ACC112 (cell line): ENCODE measurements at regions not wholly inside any gene's neighbourhood (a gene's known extent, or its start where the extent isn't known, plus 50 kb on each side); places are given as distances from the start of the nearest gene placed in this dataset.
"Not testable (repeated sequence)": the region's sequence is repeated elsewhere in the genome, so short reads cannot be mapped to it uniquely, and the experiment has no call there.

Source experiments
- H2AFZ ChIP-seq: fragments of 200-600 bp; sonication (generic); one replicate; pipeline ENCODE4 v1.6.0; 2017; ENCODE audit warnings: antibody characterized with exemption, low read length; ENCODE audit not compliant: unreplicated experiment
- H3K27ac ChIP-seq: fragments of 200-600 bp; sonication (generic); 2 replicates; pipeline ENCODE4 v1.5.1; 2014; ENCODE audit warnings: low read depth, mild to moderate bottlenecking, antibody characterized with exemption, low read length, moderate library complexity
- H3K27me3 ChIP-seq: fragments of 200-600 bp; sonication (generic); 2 replicates; pipeline ENCODE4 v1.6.1; 2014; ENCODE audit warnings: mild to moderate bottlenecking, antibody characterized with exemption, low read length, moderate library complexity, mixed read lengths; ENCODE audit not compliant: insufficient read depth
- H3K36me3 ChIP-seq: fragments of 200-600 bp; sonication (generic); 2 replicates; pipeline ENCODE4 v1.6.1; 2016; ENCODE audit warnings: mild to moderate bottlenecking, antibody characterized with exemption, low read length, moderate library complexity, mixed read lengths; ENCODE audit not compliant: insufficient read depth
- H3K4me1 ChIP-seq: fragments of 200-600 bp; sonication (generic); one replicate; pipeline ENCODE4 v1.6.1; 2016; ENCODE audit warnings: low read length, mixed read lengths; ENCODE audit not compliant: insufficient read depth, unreplicated experiment, control insufficient read depth
- H3K4me3 ChIP-seq: fragments of 200-600 bp; sonication (generic); 2 replicates; pipeline ENCODE4 v1.5.1; 2014; ENCODE audit warnings: mild to moderate bottlenecking, low read depth, low read length
- H3K79me2 ChIP-seq: fragments of 200-600 bp; sonication (generic); one replicate; pipeline ENCODE4 v1.6.0; 2016; ENCODE audit warnings: low read length; ENCODE audit not compliant: control insufficient read depth, unreplicated experiment, insufficient read depth

GRCh38 chr4:33923469-33923868, 2320.8 kb downstream of the ARAP2 start:
- Histone ChIP-seq H3K79me2 (no peaks in the 10 kb centered on the region), H2AFZ (peak overlapping the region; percentile 6), H3K27ac (no peak overlapping the region), H3K4me3 (no peak overlapping the region), H3K27me3 (no peaks in the 10 kb centered on the region), H3K36me3 (no peaks in the 10 kb centered on the region), H3K4me1 (no peaks in the 10 kb centered on the region)

DNA sequence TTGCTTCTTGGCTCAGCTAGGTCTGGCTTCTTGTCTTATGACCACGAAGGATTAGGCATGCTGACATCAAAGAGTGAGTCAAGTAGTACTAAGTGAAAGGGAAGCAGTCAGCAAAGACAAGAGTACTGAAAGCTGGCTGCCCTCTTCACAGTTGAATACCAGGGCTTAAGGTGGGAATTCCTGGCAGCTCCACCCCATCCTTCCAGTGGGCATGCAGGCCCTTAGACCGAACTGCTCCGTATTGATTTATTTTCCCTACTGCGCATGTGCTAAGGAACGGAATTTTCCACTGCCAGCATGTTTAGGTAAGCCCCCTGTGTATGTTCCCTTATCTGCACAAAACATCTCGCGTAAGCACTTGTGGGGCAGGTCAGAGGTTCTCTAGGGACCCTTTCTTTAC, 2320.1 kb downstream of the ARAP2 start:
- Histone ChIP-seq H2AFZ (no peak overlapping the region), H3K79me2 (no peaks in the 10 kb centered on the region), H3K27ac (no peak overlapping the region), H3K4me3 (no peak overlapping the region), H3K4me1 (no peaks in the 10 kb centered on the region), H3K27me3 (no peaks in the 10 kb centered on the region), H3K36me3 (no peaks in the 10 kb centered on the region)

GRCh38 chr4:33924811-33925210, 2319.5 kb downstream of the ARAP2 start:
- H3K36me3 ChIP-seq: no peaks in the 10 kb centered on the region
- H3K27me3 ChIP-seq: no peaks in the 10 kb centered on the region
- H3K4me3 ChIP-seq: no peak overlapping the region
- H3K79me2 ChIP-seq: no peaks in the 10 kb centered on the region
- no peak overlapping the region for H2AFZ ChIP-seq
- H3K27ac ChIP-seq: no peak overlapping the region
- H3K4me1 ChIP-seq: no peaks in the 10 kb centered on the region

DNA sequence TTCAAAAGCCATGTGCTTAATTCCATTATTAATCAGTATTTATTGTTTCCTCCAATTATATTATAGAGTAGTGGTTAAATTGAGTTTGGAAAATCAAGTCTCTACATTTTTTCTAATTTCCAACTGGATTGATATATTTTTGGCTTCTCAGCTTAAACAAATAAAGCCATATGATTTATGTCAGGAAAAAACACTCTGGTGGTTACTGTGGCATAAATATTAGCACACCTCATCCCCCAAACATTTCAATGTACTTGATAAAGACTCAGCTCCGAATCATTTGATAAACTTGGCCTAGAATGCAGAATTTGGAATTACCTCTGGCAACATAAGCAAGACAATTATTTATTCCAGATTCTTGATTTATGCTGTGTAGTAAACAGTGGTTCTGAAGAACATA, 2313.8 kb downstream of the ARAP2 start:
- Histone ChIP-seq H3K27me3 (no peaks in the 10 kb centered on the region), H3K79me2 (no peaks in the 10 kb centered on the region), H3K4me1 (no peaks in the 10 kb centered on the region), H3K27ac (no peak overlapping the region), H2AFZ (no peak overlapping the region), H3K36me3 (no peaks in the 10 kb centered on the region), H3K4me3 (no peak overlapping the region)

DNA sequence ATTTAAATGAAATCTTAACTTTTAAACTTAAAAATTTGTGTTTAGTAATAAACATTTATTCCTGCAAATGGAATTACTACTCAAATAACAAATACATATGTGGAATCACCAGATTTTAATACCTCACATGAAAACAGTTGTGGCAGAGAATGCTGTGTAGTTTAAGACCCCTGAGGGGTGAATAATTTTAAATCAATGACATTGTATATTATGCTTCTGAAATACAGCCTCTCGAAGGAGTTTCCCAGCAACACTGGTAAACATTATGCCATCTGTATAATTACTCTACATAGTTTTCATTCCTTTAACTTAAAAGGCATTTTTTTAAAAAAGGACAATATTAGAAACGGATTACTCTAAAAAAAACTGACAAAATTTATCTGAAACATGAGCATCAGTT, 2313.3 kb downstream of the ARAP2 start:
- Histone ChIP-seq H3K27me3 (no peaks in the 10 kb centered on the region), H3K4me1 (no peaks in the 10 kb centered on the region), H3K4me3 (no peak overlapping the region)

GRCh38 chr4:33940281-33940680, 2304.0 kb downstream of the ARAP2 start:
- Histone ChIP-seq H3K36me3 (no peaks in the 10 kb centered on the region), H3K27me3 (no peaks in the 10 kb centered on the region), H3K79me2 (no peaks in the 10 kb centered on the region), H3K4me3 (no peak overlapping the region), H3K27ac (no peak overlapping the region), H2AFZ (no peak overlapping the region), H3K4me1 (no peaks in the 10 kb centered on the region)

More for the DNA sequence above, 2313.3 kb downstream of the ARAP2 start:
- H3K27ac ChIP-seq: no peak overlapping the region
- no peaks in the 10 kb centered on the region for H3K79me2 ChIP-seq
- H2AFZ ChIP-seq: no peak overlapping the region
- H3K36me3 ChIP-seq: no peaks in the 10 kb centered on the region

- H3K4me3 ChIP-seq: no peak overlapping the region
- no peaks in the 10 kb centered on the region for H3K79me2 ChIP-seq
- no peak overlapping the region for H3K27ac ChIP-seq
- no peaks in the 10 kb centered on the region for H3K36me3 ChIP-seq
- no peaks in the 10 kb centered on the region for H3K4me1 ChIP-seq
- H2AFZ ChIP-seq: no peak overlapping the region
- no peaks in the 10 kb centered on the region for H3K27me3 ChIP-seq
Observed at GRCh38 chr4:33941854-33942253, 2302.5 kb downstream of the ARAP2 start.

GRCh38 chr4:33948921-33949320, 2295.4 kb downstream of the ARAP2 start:
- no peak overlapping the region for H3K4me3 ChIP-seq
- no peaks in the 10 kb centered on the region for H3K36me3 ChIP-seq
- no peaks in the 10 kb centered on the region for H3K27me3 ChIP-seq
- no peak overlapping the region for H2AFZ ChIP-seq
- no peaks in the 10 kb centered on the region for H3K79me2 ChIP-seq
- no peaks in the 10 kb centered on the region for H3K4me1 ChIP-seq
- no peak overlapping the region for H3K27ac ChIP-seq

GRCh38 chr4:33953848-33954247, 2290.5 kb downstream of the ARAP2 start:
- H2AFZ ChIP-seq, H3K4me1 ChIP-seq, H3K36me3 ChIP-seq, H3K4me3 ChIP-seq, H3K79me2 ChIP-seq, H3K27me3 ChIP-seq, H3K27ac ChIP-seq: not testable (repeated sequence)

GRCh38 chr4:33954759-33955158, 2289.6 kb downstream of the ARAP2 start:
- Histone ChIP-seq H3K79me2 (no peaks in the 10 kb centered on the region), H3K4me3 (no peak overlapping the region), H3K27ac (no peak overlapping the region), H2AFZ (no peak overlapping the region), H3K36me3 (no peaks in the 10 kb centered on the region), H3K4me1 (no peaks in the 10 kb centered on the region), H3K27me3 (no peaks in the 10 kb centered on the region)

DNA sequence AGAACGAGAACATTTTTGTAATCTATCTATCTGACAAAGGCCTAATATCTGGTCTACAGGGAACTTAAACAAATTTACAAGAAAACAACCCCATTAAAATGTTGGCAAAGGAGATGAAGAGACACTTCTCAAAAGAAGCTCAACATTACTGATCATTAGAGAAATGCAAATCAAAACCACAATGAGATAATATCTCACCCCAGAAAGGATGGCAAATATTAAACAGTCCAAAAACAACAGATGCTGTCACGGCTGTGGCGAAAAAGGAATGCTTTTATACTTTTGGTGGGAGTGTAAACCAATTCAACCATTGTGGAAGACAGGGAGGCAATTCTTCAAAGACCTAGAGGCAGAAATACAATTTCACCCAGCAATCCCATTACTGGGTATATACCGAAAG, 2284.8 kb downstream of the ARAP2 start:
- H3K27me3 ChIP-seq: no peaks in the 10 kb centered on the region
- no peaks in the 10 kb centered on the region for H3K36me3 ChIP-seq
- H3K4me1 ChIP-seq: no peaks in the 10 kb centered on the region
- H3K4me3 ChIP-seq: no peak overlapping the region
- no peak overlapping the region for H2AFZ ChIP-seq
- H3K79me2 ChIP-seq: no peaks in the 10 kb centered on the region
- no peak overlapping the region for H3K27ac ChIP-seq

- H3K4me3 ChIP-seq: no peak overlapping the region
Observed at GRCh38 chr4:33961761-33962160, 2282.6 kb downstream of the ARAP2 start.

More at GRCh38 chr4:33961761-33962160, 2282.6 kb downstream of the ARAP2 start:
- Histone ChIP-seq H3K4me1 (no peaks in the 10 kb centered on the region), H3K27me3 (no peaks in the 10 kb centered on the region), H3K79me2 (no peaks in the 10 kb centered on the region), H2AFZ (no peak overlapping the region), H3K27ac (no peak overlapping the region), H3K36me3 (no peaks in the 10 kb centered on the region)
